ENCODE measurements at regions not wholly inside any gene's neighbourhood (a gene's known extent, or its start where the extent isn't known, plus 50 kb on each side); places are given as distances from the start of the nearest gene placed in this dataset.
"Not testable (repeated sequence)": the region's sequence is repeated elsewhere in the genome, so short reads cannot be mapped to it uniquely, and the experiment has no call there.

DNA sequence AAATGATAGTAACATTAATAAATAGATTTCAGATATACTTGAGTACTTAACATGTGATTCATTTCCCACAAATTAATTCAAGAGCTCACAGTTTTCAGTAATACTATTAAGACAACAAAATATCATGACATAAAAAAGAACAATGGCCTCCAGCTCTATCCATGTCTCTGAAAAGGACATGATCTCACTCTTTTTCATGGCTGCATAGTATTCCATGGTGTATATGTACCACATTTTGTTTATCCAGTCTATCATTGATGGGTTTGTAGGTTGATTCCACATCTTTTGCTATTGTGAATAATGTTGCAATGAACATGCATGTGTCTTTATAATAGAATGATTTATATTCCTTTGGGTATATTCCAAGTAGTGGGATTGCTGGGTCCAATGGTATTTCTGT is 1012.8 kb upstream of the ALCAM start:
- POLR2A ChIA-PET: no interaction called here
- no peak for ATAC-seq

DNA sequence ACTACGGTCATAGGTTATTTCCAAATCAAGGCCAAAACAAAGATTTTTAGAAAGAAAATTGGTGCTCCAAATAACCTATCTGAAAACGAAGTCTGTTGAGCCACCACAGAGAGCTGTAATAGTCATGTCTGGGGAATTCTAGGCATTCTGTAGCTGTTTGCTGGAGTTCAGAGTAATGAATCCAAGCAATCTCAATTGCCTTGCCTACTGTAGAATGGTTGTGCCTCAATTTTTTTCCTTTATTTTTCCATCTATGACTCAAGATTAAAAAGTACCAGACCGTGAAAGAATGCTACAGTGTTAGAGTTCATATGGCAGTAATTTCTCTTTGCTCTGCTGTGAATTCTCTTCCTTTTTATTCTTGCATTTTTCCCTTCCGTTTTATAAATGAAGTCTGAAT is 1007.2 kb upstream of the ALCAM start:
- peaks cover 0 to 4% (median 0%) of the 10 kb centered on the region in 9 donors for H3K9me3 Mint-ChIP-seq
- ATAC-seq (no peak), DNase-seq (no peak)
- H3K27me3 Mint-ChIP-seq: no peaks in the 10 kb centered on the region
- H3K4me3 Mint-ChIP-seq: no peak overlapping the region
- H3K27ac Mint-ChIP-seq: no peak overlapping the region
- H3K36me3 Mint-ChIP-seq: no peaks in the 10 kb centered on the region
- no peaks in the 10 kb centered on the region for H3K4me1 Mint-ChIP-seq
- POLR2A ChIA-PET: no interaction called here

More for the DNA sequence above, 1012.8 kb upstream of the ALCAM start:
- H3K4me1 Mint-ChIP-seq: no peaks in the 10 kb centered on the region
- H3K9me3 Mint-ChIP-seq: peaks cover 0 to 11% (median 0%) of the 10 kb centered on the region in 9 donors
- no peaks in the 10 kb centered on the region for H3K36me3 Mint-ChIP-seq
- H3K27me3 Mint-ChIP-seq: no peaks in the 10 kb centered on the region
- DNase-seq: no peak
- no peak overlapping the region for H3K4me3 Mint-ChIP-seq
- no peak overlapping the region for H3K27ac Mint-ChIP-seq

DNA sequence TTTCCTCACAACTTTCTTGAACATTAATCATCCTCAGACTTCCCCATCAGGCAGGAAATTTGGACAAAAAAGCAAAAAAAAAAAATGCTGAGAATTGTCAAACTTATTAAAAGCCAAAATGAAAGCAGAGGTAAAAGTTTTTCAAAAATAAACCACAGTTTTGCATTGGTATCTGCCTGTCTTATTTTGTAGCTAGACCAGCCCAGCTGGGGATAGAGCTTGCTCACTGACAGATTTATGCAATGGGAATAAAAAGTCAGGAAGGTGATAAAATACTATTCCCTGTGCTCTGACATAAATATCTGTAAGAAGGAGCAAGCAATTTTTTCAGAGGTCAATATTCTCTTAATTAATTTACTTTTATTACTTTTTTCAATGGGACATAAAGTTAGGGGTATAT is 1006.7 kb upstream of the ALCAM start:
- Mint-ChIP-seq H3K27me3 (no peaks in the 10 kb centered on the region), H3K4me1 (no peaks in the 10 kb centered on the region), H3K9me3 (peaks cover 0 to 3% (median 0%) of the 10 kb centered on the region in 9 donors), H3K4me3 (no peak overlapping the region), H3K27ac (no peak overlapping the region), H3K36me3 (no peaks in the 10 kb centered on the region)
- ATAC-seq: no peak
- POLR2A ChIA-PET: no interaction called here
- no peak for DNase-seq

DNA sequence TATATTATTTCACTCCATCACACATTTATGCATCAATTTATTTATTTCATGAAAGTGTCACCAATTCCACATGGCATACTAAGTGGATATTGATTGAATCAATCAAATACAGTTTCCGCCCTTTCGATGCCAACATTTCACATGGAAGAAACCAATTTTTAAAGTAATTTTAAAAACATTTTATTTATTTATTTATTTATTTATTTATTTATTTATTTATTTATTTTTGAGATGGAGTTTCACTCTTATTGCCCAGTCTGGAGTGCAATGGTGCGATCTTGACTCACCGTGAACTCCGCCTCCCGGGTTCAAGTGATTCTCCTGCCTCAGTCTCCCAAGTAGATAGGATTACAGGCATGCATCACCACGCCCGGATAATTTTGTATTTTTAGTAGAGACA is 1005.0 kb upstream of the ALCAM start:
- H3K36me3 Mint-ChIP-seq, H3K27me3 Mint-ChIP-seq, H3K27ac Mint-ChIP-seq, H3K4me1 Mint-ChIP-seq, ATAC-seq, POLR2A ChIA-PET, DNase-seq, H3K9me3 Mint-ChIP-seq, H3K4me3 Mint-ChIP-seq: not testable (repeated sequence)

DNA sequence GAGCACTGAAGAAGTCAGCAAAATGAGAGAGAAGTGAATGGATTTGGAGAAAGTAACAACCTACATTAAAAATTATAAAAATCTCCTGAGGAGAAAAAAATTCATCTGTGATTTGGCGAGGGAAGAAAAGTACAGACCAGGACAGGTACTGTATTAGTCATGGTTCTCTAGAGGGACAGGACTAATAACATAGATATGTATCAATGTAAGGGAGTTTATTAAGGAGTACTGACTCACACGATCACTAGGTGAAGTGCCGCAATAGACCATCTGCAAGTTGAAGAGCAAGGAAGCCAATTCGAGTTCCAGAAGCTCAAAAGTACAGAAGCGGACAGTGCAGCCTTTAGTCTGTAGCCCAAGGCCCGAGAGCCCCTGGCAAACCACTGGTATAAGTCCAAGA is 1004.4 kb upstream of the ALCAM start:
- Mint-ChIP-seq H3K9me3 (peaks cover 0 to 3% (median 0%) of the 10 kb centered on the region in 9 donors), H3K4me3 (no peak overlapping the region), H3K4me1 (no peaks in the 10 kb centered on the region), H3K27me3 (no peaks in the 10 kb centered on the region), H3K36me3 (no peaks in the 10 kb centered on the region), H3K27ac (no peak overlapping the region)
- POLR2A ChIA-PET: no interaction called here
- ATAC-seq (no peak), DNase-seq (no peak)

DNA sequence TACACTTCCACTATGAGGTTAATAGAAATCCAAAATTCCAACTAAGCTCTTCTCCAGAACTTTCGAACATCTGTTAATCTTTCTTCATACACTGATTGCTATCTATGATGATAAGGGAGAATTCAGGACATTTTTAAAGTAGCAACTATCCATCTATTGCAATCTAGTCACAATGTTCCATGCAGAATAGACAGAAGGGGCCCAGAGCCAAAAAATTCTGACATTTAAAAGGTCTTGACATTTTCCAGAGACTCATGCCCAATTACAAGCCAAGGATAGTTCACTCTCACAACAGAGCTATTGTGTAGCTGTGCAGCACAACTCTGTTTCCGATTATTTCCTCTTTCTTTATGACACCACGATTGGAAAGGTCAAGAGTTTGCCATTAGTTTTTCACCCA is 999.7 kb upstream of the ALCAM start:
- H3K36me3 Mint-ChIP-seq: no peaks in the 10 kb centered on the region
- no peak overlapping the region for H3K27ac Mint-ChIP-seq
- no peak for ATAC-seq
- no peak overlapping the region for H3K4me3 Mint-ChIP-seq
- no peaks in the 10 kb centered on the region for H3K27me3 Mint-ChIP-seq
- POLR2A ChIA-PET: no interaction called here
- DNase-seq: no peak
- no peaks in the 10 kb centered on the region for H3K4me1 Mint-ChIP-seq
- peaks cover 0 to 2% (median 0%) of the 10 kb centered on the region in 9 donors for H3K9me3 Mint-ChIP-seq

DNA sequence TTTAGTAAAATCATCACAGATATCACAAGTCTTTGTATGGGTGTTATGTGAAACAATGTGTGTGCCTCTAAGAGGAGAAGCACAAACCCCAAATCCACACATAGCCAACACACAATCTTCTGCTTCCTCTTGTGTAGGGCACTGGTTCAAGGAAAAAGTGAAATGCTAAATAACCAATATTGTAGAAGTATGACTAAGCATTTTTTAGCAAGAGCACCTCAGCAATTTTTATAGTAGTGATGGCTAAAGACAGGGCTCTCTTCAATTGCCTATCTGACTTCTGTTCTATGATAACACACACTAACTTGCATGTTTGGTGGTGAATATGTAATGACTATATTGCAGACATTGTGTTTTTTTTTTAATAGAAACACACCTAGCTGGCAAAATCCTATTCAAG is 997.9 kb upstream of the ALCAM start:
- H3K4me3 Mint-ChIP-seq: no peak overlapping the region
- DNase-seq (no peak), ATAC-seq (no peak)
- POLR2A ChIA-PET: no interaction called here
- H3K4me1 Mint-ChIP-seq: no peaks in the 10 kb centered on the region
- no peaks in the 10 kb centered on the region for H3K27me3 Mint-ChIP-seq
- H3K9me3 Mint-ChIP-seq: peaks cover 0 to 3% (median 0%) of the 10 kb centered on the region in 9 donors
- H3K36me3 Mint-ChIP-seq: no peaks in the 10 kb centered on the region
- H3K27ac Mint-ChIP-seq: no peak overlapping the region

DNA sequence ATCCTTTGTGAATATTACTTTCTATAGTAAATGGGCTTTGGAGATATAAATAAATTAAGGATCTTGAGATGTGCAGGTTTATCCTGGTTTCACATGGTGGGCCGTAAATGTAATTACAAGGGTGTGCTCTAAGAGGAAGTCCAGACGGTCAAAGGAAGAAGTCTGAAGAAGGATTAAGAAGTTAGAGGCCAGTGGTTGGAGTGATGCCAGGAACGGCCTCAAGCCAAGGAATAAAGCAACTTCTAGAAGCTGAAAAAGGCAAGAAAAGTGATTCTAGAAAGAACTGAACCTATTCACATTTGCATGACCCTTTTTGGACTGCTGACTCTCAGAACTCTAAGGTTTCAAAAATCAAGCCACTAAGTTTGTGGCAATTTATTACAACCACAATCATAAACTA is 981.3 kb upstream of the ALCAM start:
- H3K36me3 Mint-ChIP-seq: no peaks in the 10 kb centered on the region
- H3K4me3 Mint-ChIP-seq: no peak overlapping the region
- H3K4me1 Mint-ChIP-seq: no peaks in the 10 kb centered on the region
- peaks cover 0 to 13% (median 4%) of the 10 kb centered on the region in 9 donors for H3K9me3 Mint-ChIP-seq
- POLR2A ChIA-PET: no interaction called here
- ATAC-seq: no peak
- H3K27ac Mint-ChIP-seq: no peak overlapping the region
- no peaks in the 10 kb centered on the region for H3K27me3 Mint-ChIP-seq
- no peak for DNase-seq

DNA sequence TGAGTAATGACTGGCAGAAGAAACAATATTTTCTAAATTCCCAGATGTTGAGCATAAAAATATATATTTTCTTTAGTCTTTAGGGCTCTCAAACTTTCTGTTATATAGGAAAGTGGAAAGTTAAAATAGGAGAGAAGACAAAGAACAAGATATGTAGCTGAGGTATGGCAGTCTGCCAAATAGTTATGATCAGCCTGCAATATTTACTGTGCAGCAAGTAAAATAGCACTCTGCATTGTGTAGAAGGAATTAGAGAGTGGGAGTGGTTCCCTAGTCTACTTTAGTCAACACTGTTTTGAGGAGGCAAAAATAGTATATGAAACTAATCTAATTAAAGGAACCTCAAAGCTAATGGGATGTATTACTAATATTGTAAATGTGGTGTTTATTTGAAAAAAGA is 978.1 kb upstream of the ALCAM start:
- Mint-ChIP-seq H3K36me3 (no peaks in the 10 kb centered on the region), H3K9me3 (peaks cover 0 to 12% (median 2%) of the 10 kb centered on the region in 9 donors), H3K4me1 (no peaks in the 10 kb centered on the region), H3K27ac (no peak overlapping the region), H3K4me3 (no peak overlapping the region), H3K27me3 (no peaks in the 10 kb centered on the region)
- POLR2A ChIA-PET: no interaction called here
- ATAC-seq (no peak), DNase-seq (no peak)

DNA sequence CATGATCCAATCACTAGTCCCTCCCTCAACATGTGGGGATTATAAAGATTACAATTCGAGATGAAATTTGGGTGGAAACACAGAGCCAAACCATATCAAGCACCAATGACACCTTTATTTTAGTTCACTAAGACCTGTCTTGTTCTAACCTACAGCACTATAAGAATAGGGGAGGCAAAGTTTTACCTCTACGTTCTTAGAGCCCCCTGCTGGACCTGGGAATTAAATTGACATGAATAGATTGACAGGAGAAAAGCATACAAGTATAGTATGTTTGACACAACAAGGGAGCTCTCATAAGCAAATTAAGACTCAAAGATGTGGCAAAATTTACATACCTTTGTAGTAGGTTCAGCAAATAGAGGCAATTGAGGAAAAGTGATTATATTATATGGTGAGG is 974.4 kb upstream of the ALCAM start:
- H3K4me3 Mint-ChIP-seq: no peak overlapping the region
- no peak for ATAC-seq
- POLR2A ChIA-PET: no interaction called here
- H3K27me3 Mint-ChIP-seq: no peaks in the 10 kb centered on the region
- H3K27ac Mint-ChIP-seq: no peak overlapping the region
- H3K9me3 Mint-ChIP-seq: peaks cover 0 to 10% (median 2%) of the 10 kb centered on the region in 9 donors
- H3K4me1 Mint-ChIP-seq: no peaks in the 10 kb centered on the region
- no peaks in the 10 kb centered on the region for H3K36me3 Mint-ChIP-seq
- no peak for DNase-seq

DNA sequence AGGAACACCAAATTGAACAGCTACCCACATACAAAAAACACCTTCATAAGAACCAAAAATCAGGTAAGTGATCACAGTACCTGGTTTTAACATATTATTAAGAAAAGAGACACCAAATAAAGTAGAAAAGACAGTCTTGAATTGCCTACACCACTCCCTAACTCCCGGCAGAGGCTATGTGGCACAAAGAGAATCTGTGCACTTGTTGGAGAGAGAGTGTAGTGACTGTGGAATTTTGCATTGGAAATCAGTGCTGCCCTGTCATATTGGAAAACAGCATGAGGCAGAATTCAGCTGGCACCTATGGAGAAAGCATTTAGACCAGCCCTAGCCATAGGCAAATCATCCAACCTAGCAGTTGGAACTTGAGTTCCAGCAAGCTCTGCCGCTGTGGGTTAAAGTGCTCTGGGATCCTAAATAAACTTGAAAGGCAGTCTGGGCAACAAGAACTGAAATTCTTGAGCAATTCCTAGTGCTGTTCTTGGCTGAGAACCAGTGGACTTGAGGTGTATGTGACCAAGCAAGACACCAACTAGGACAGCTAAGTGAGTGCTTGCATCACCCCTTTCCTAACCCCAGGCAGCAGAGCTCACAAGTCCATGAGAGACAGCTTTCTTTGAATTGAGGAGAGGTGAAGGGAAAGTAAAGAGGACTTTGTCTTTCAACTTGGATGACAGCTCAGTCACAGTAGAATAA is 969.6 kb upstream of the ALCAM start:
- Mint-ChIP-seq H3K36me3 (no peaks in the 10 kb centered on the region), H3K4me1 (no peaks in the 10 kb centered on the region), H3K4me3 (no peak overlapping the region), H3K27me3 (no peaks in the 10 kb centered on the region), H3K9me3 (peaks cover 0 to 14% (median 4%) of the 10 kb centered on the region in 9 donors), H3K27ac (no peak overlapping the region)
- no peak for DNase-seq
- no peak for ATAC-seq
- POLR2A ChIA-PET: no interaction called here

DNA sequence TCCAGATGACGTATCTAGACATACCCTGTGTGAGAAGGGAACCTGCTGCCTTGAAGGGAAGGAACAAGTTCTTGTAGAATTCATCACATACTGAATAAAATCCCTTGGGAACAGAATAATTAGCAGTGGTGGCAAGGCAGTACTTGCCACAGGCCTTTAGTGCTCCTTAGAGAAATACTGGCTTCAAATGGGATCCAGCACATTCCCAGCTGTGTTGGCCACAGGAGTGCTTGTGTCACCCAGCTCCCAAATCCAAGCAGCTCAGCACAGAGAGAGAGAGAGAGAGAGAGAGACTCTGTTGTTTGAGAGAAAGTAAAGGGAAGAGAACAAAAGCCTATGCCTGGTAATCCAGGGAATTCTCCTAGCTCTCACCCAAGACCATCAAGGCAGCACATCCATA is 969.0 kb upstream of the ALCAM start:
- peaks cover 0 to 14% (median 7%) of the 10 kb centered on the region in 9 donors for H3K9me3 Mint-ChIP-seq
- H3K36me3 Mint-ChIP-seq: no peaks in the 10 kb centered on the region
- DNase-seq: no peak
- POLR2A ChIA-PET: no interaction called here
- H3K4me1 Mint-ChIP-seq: no peaks in the 10 kb centered on the region
- no peak for ATAC-seq
- H3K4me3 Mint-ChIP-seq: no peak overlapping the region
- H3K27me3 Mint-ChIP-seq: no peaks in the 10 kb centered on the region
- no peak overlapping the region for H3K27ac Mint-ChIP-seq

DNA sequence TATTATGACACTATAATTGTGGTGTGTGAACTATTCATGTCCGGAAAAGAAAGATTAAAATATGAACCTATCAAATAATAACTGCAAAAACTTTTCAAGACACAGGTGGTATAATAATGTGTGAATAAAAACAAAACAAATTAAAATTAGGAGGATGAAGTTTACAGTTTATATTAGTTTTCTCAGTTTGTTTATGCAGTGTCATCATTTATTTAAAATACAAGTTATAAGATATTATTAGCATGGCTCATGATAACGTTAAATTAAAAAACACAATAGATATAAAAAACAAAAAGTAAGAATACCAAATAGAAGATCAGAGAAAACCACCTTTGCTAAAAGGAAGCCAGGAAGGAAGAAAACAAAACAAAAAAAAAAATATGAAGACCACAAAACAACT is 963.8 kb upstream of the ALCAM start:
- no peaks in the 10 kb centered on the region for H3K4me1 Mint-ChIP-seq
- H3K4me3 Mint-ChIP-seq: no peak overlapping the region
- DNase-seq: no peak
- H3K27me3 Mint-ChIP-seq: no peaks in the 10 kb centered on the region
- POLR2A ChIA-PET: no interaction called here
- no peak for ATAC-seq
- no peaks in the 10 kb centered on the region for H3K36me3 Mint-ChIP-seq
- H3K9me3 Mint-ChIP-seq: peaks cover 0 to 22% (median 9%) of the 10 kb centered on the region in 9 donors
- H3K27ac Mint-ChIP-seq: no peak overlapping the region

DNA sequence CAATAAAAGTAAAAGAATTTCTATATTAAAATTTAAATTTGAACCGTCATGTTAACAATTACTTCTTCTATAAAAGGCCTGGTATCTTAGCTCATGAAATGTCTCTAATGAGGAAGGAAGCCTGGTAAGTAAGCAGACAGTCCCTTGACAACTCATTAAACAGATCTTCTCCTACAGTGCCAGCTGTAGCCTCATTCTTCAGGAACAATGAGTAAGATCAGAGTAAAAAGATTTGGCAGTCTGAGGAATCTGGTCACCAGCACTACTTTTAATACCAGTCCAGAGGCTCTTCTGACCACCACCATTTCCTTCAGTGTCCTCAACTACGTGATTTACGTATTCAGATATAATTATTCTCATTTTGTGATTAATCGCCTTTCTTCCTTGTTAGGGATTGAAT is 955.0 kb upstream of the ALCAM start:
- Mint-ChIP-seq H3K4me3 (no peak overlapping the region), H3K4me1 (no peaks in the 10 kb centered on the region), H3K9me3 (peaks cover 0 to 4% (median 0%) of the 10 kb centered on the region in 9 donors), H3K27me3 (no peaks in the 10 kb centered on the region), H3K36me3 (no peaks in the 10 kb centered on the region), H3K27ac (no peak overlapping the region)
- POLR2A ChIA-PET: no interaction called here
- no peak for ATAC-seq
- no peak for DNase-seq
